Adrenal gland (tissue), 9 donors: ENCODE measurements at regions not wholly inside any gene's neighbourhood (a gene's known extent, or its start where the extent isn't known, plus 50 kb on each side); places are given as distances from the start of the nearest gene placed in this dataset.

Experiments
- DNase-seq, 7 donors: peaks; one replicate each; pipeline ENCODE4 v3.0.0-alpha.2; 2019 to 2020
- H3K27ac ChIP-seq, 5 donors: fragments of 200-600 bp; sonication (generic) in 4 of 5; 1 replicate in 3 of 5; 2 replicates in 2 of 5; pipeline versions ENCODE4 v1.5.1 to v1.8.0; 2016 to 2020; ENCODE audit warnings: mild to moderate bottlenecking in 1 of 5
- H3K27me3 ChIP-seq: fragments of 200-600 bp; 2 replicates; pipeline ENCODE4 v1.8.0; 2021
- H3K36me3 ChIP-seq, 2 donors: fragments of 200-600 bp; replicated peaks in 1 of 2; 1 replicate in 1 of 2; 2 replicates in 1 of 2; pipeline versions ENCODE4 v1.5.1 to v1.8.0; 2018 to 2022
- H3K4me1 ChIP-seq, 2 donors: fragments of 200-600 bp; replicated peaks in 1 of 2; 1 replicate in 1 of 2; 2 replicates in 1 of 2; pipeline versions ENCODE4 v1.5.1 to v1.8.0; 2018 to 2021
- H3K4me3 ChIP-seq, 4 donors: fragments of 200-600 bp; sonication (generic) in 3 of 4; one replicate each; pipeline ENCODE4 v1.5.1; 2016 to 2018
- H3K9me3 ChIP-seq, 3 donors: fragments of 200-600 bp; sonication (generic) in 1 of 3; replicated peaks in 1 of 3; 1 replicate in 2 of 3; 2 replicates in 1 of 3; pipeline versions ENCODE4 v1.5.1 to v1.8.0; 2016 to 2021
- CTCF ChIP-seq, 6 experiments: fragments of 450-650 bp in 4 of 6; fragments of 200-600 bp in 2 of 6; sonication (generic) in 1 of 6; IDR thresholded peaks; 1 replicate in 5 of 6; 2 replicates in 1 of 6; pipeline versions ENCODE4 v1.5.1 to v1.8.0; 2016 to 2021; ENCODE audit warnings: antibody characterized with exemption in 6 of 6, mild to moderate bottlenecking in 2 of 6, moderate library complexity in 1 of 6
- POLR2A ChIP-seq, 2 donors: fragments of 450-650 bp; IDR thresholded peaks; one replicate each; pipeline ENCODE4 v1.6.1; 2017; ENCODE audit warnings: antibody characterized with exemption in 2 of 2, mild to moderate bottlenecking in 2 of 2, moderate library complexity in 1 of 2
- WGBS, 4 donors: extraction: QIAGEN DNeasy Blood & Tissue Kit in 2 of 4; methylation state at CpG; one replicate each; pipeline versions ENCODE4 v1.1.5 to v1.1.7; 2013 to 2017; 5-methylcytosine and 5-hydroxymethylcytosine counted together
- intact Hi-C, 2 donors: fragments of 100-400 bp; cut with DNase I; formaldehyde crosslinking; loops; one replicate each; pipeline versions ENCODE4 v1.14.1 to v1.15.0; 2022 to 2023
- donor health status: healthy with polysubstance abuse.
- donor health status: Bipolar disorder and iron deficiency.
- donor health status: DM: yes; HTN: yes; CAD: no.
- donor health status: DM: no; HTN: no; CAD: no.
- donor health status: DM: no; HTN: no; CAD: no.

DNA sequence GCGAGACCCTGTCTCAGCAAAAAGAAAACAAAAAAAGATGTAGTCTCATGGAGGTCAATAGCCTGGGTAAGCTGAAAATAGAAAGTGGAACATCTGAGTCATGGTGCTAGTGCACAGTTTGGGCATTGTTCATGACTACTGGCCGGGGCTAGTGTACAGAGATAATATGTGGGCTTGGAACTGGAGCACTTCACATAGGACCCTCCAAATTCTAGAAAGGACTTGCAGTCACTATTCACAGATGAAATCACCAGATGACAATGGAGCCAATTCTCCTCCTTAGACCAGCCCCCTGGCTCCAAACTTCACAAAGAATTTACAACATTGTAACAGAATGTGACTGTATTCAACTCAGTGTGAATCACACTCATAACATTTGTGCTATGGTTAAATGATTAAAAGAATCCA is 367.8 kb upstream of the SLC7A11 start:
- Histone ChIP-seq H3K27ac (no peak overlapping the region), H3K27me3 (no peaks in the 10 kb centered on the region), H3K9me3 (peaks cover 0 to 5% (median 0%) of the 10 kb centered on the region in 3 donors), H3K4me3 (no peak overlapping the region), H3K36me3 (no peaks in the 10 kb centered on the region), H3K4me1 (no peaks in the 10 kb centered on the region)
- peak; percentile 11 to 51 (median 18) for DNase-seq
- TF ChIP-seq CTCF (IDR thresholded peaks at IDR 0.05) (no peak), POLR2A (IDR thresholded peaks at IDR 0.05) (no peak)
- intact Hi-C loops: no loop called here
- WGBS, 4 donors: 28 to 35% (median 33%) methylated on average over 2 of the region's 2 CpGs

DNA sequence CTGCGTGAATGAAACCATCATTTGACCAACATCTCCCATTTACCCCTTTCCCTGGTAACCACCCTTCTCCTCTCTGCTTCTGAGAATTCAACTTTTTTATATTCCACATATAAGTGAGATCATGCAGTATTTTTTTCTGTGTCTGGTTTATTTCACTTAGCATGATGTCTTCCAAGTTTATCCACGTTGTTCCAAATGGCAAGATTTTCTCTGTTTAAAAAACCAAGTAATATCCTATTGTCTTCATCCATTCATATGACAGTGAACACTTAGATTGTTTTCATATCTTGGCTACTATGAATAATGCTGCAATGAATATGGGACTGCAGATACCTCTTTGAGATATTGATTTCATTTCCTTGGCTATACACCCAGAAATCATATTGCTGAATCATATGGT is 362.4 kb upstream of the SLC7A11 start:
- H3K36me3 ChIP-seq: no peaks in the 10 kb centered on the region
- TF ChIP-seq POLR2A (IDR thresholded peaks at IDR 0.05): no peak
- no peak for TF ChIP-seq CTCF (IDR thresholded peaks at IDR 0.05)
- H3K9me3 ChIP-seq: no peaks in the 10 kb centered on the region
- no peak overlapping the region for H3K4me3 ChIP-seq
- no peak overlapping the region for H3K27ac ChIP-seq
- DNase-seq: no peak
- intact Hi-C loops: no loop called here
- no peaks in the 10 kb centered on the region for H3K4me1 ChIP-seq
- H3K27me3 ChIP-seq: no peaks in the 10 kb centered on the region
- 71 to 79% (median 75%) methylated on average over 2 of the region's 2 CpGs for WGBS, 4 donors

DNA sequence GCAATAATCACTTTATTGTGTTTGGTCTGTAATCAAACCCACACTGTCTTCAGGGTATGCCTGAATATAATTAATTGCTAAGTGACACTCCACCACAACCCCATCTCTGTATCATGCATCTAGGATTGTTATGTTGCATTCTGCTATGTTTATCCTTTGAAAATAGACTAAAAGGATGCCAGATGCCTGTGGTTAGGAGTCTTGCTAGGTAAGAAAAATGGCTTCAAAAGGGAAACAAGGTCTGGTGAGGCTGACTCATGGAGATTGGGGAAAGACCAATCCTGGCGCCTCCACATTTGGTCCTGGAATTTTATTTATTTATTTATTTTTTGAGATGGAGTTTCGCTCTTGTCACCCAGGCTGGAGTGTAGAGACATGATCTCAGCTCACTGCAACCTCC is 360.5 kb upstream of the SLC7A11 start:
- WGBS, 4 donors: 50 to 77% (median 68%) methylated on average over 2 of the region's 2 CpGs
- TF ChIP-seq POLR2A (IDR thresholded peaks at IDR 0.05): no peak
- no peak for TF ChIP-seq CTCF (IDR thresholded peaks at IDR 0.05)
- intact Hi-C loops: no loop called here
- H3K27ac ChIP-seq: no peak overlapping the region
- no peak overlapping the region for H3K4me3 ChIP-seq
- no peaks in the 10 kb centered on the region for H3K4me1 ChIP-seq
- no peaks in the 10 kb centered on the region for H3K27me3 ChIP-seq
- H3K9me3 ChIP-seq: no peaks in the 10 kb centered on the region
- no peaks in the 10 kb centered on the region for H3K36me3 ChIP-seq
- no peak for DNase-seq

DNA sequence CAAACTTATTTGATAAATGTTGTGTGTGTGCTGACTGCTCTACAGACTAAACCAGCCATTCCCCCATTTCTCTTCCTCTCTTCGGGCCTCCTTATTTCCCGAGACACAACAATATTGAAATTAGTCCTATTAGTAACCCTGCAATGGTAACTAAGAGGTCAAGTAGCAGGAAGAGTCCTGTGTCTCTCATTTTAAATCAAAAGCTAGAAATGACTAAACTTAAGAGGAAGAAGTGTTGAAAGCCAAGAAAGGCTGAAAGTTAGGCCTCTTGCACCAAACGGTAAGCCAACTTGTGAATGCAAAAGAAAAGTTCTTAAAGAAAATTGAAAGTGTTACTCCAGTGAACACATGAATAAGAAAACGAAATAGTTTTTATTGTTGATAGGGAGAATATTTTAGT is 357.8 kb upstream of the SLC7A11 start:
- intact Hi-C loops: no loop called here
- Histone ChIP-seq H3K27ac (no peak overlapping the region), H3K4me1 (no peaks in the 10 kb centered on the region), H3K27me3 (no peaks in the 10 kb centered on the region), H3K4me3 (no peak overlapping the region), H3K9me3 (no peaks in the 10 kb centered on the region), H3K36me3 (no peaks in the 10 kb centered on the region)
- no peak for DNase-seq
- TF ChIP-seq POLR2A (IDR thresholded peaks at IDR 0.05) (no peak), CTCF (IDR thresholded peaks at IDR 0.05) (no peak)
- 71 to 84% (median 80%) methylated on average over 4 of the region's 4 CpGs for WGBS, 4 donors
